Activated CD8-positive, alpha-beta memory T cell treated with anti-CD3 and anti-CD28 coated beads, Interleukin-2, amount 10 ng/mL, durations not matched to agents 7 days and 5 days (primary cell): ENCODE measurements at regions not wholly inside any gene's neighbourhood (a gene's known extent, or its start where the extent isn't known, plus 50 kb on each side); places are given as distances from the start of the nearest gene placed in this dataset.

Experiments used
- ATAC-seq: fragments of 150-1000 bp; cut with Tn5 transposase; one replicate; pipeline ENCODE4 v1.10.0; 2021; ENCODE audit warnings: moderate library complexity
- CTCF ChIA-PET: fragments of 350-600 bp; sonication (Branson Sonifier 250); formaldehyde crosslinking; loops from one replicate; lab custom pipeline; 2021; ENCODE audit warnings: antibody characterized with exemption; lab: Charles Lee
- DNase-seq: peaks from one replicate; pipeline ENCODE4 v3.0.0-alpha.2; 2020
- H3K27ac Mint-ChIP-seq: one replicate; pipeline ENCODE4 v1.8.0; 2021; ENCODE audit warnings: mild to moderate bottlenecking, mixed read lengths
- H3K27me3 Mint-ChIP-seq: one replicate; pipeline ENCODE4 v1.8.0; 2021; ENCODE audit warnings: mixed read lengths
- H3K36me3 Mint-ChIP-seq: one replicate; pipeline ENCODE4 v1.8.0; 2021; ENCODE audit warnings: mild to moderate bottlenecking, mixed read lengths
- H3K4me1 Mint-ChIP-seq: one replicate; pipeline ENCODE4 v1.8.0; 2021; ENCODE audit warnings: mixed read lengths
- H3K4me3 Mint-ChIP-seq: one replicate; pipeline ENCODE4 v1.8.0; 2021; ENCODE audit warnings: mild to moderate bottlenecking, moderate library complexity, mixed read lengths
- H3K9me3 Mint-ChIP-seq: one replicate; pipeline ENCODE4 v1.8.0; 2022; ENCODE audit warnings: low read depth, mixed read lengths

- DNase-seq (no peak), ATAC-seq (no peak)
- no peak overlapping the region for H3K4me3 Mint-ChIP-seq
- CTCF ChIA-PET = no interaction called here
- no peak overlapping the region for H3K27ac Mint-ChIP-seq
- H3K36me3 Mint-ChIP-seq = no peaks in the 10 kb centered on the region
- no peaks in the 10 kb centered on the region for H3K4me1 Mint-ChIP-seq
- H3K27me3 Mint-ChIP-seq = no peaks in the 10 kb centered on the region
- H3K9me3 Mint-ChIP-seq = no peaks in the 10 kb centered on the region
Observed at GRCh38 chr16:5488581-5488980, 391.0 kb upstream of the EEF2KMT start.

- ATAC-seq (no peak), DNase-seq (no peak)
- H3K36me3 Mint-ChIP-seq = no peaks in the 10 kb centered on the region
- no peak overlapping the region for H3K27ac Mint-ChIP-seq
- CTCF ChIA-PET = no interaction called here
- H3K9me3 Mint-ChIP-seq = no peaks in the 10 kb centered on the region
- no peaks in the 10 kb centered on the region for H3K4me1 Mint-ChIP-seq
- no peaks in the 10 kb centered on the region for H3K27me3 Mint-ChIP-seq
- H3K4me3 Mint-ChIP-seq = no peak overlapping the region
Observed at GRCh38 chr16:5487728-5488127, 390.1 kb upstream of the EEF2KMT start.

GRCh38 chr16:5482256-5482655 is 384.7 kb upstream of the EEF2KMT start:
- H3K9me3 Mint-ChIP-seq = no peaks in the 10 kb centered on the region
- H3K4me1 Mint-ChIP-seq = no peaks in the 10 kb centered on the region
- H3K4me3 Mint-ChIP-seq = no peak overlapping the region
- ATAC-seq (no peak), DNase-seq (no peak)
- CTCF ChIA-PET = no interaction called here
- H3K27ac Mint-ChIP-seq = no peak overlapping the region
- no peaks in the 10 kb centered on the region for H3K27me3 Mint-ChIP-seq
- no peaks in the 10 kb centered on the region for H3K36me3 Mint-ChIP-seq

GRCh38 chr16:5480431-5481195 is 383.0 kb upstream of the EEF2KMT start:
- Mint-ChIP-seq H3K4me1 (no peaks in the 10 kb centered on the region), H3K36me3 (no peaks in the 10 kb centered on the region), H3K27me3 (no peaks in the 10 kb centered on the region), H3K4me3 (no peak overlapping the region), H3K27ac (no peak overlapping the region), H3K9me3 (no peaks in the 10 kb centered on the region)
- CTCF ChIA-PET = no interaction called here
- DNase-seq (no peak), ATAC-seq (no peak)

- CTCF ChIA-PET = no interaction called here
Observed at GRCh38 chr16:5479926-5480325, 382.3 kb upstream of the EEF2KMT start.

GRCh38 chr16:5478036-5478435 is 380.4 kb upstream of the EEF2KMT start:
- no peak overlapping the region for H3K27ac Mint-ChIP-seq

More at GRCh38 chr16:5479926-5480325, 382.3 kb upstream of the EEF2KMT start:
- DNase-seq (no peak), ATAC-seq (no peak)
- no peaks in the 10 kb centered on the region for H3K9me3 Mint-ChIP-seq
- no peaks in the 10 kb centered on the region for H3K4me1 Mint-ChIP-seq
- no peak overlapping the region for H3K4me3 Mint-ChIP-seq
- H3K36me3 Mint-ChIP-seq = no peaks in the 10 kb centered on the region
- H3K27me3 Mint-ChIP-seq = no peaks in the 10 kb centered on the region
- no peak overlapping the region for H3K27ac Mint-ChIP-seq

DNA sequence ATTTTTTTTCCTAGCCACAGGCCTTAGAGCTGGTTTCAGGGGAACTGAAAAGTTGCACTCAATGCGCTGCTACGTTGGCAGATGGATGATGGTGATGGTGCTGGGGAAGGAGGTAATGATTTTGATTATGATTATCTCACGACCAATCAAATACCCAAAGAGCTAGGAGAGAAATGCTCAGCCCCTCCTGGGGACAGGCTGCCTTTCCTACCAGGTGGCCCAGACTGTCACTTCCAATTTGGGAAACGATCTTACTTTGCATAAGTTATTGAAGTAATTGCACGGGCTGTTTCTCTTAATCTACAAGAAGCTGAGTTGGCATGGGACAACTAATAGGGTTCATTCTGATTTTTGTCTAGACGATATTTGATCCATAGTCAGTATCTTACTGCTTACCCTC is 379.7 kb upstream of the EEF2KMT start:
- H3K27ac Mint-ChIP-seq = no peak overlapping the region
- H3K36me3 Mint-ChIP-seq = no peaks in the 10 kb centered on the region
- CTCF ChIA-PET = no interaction called here
- ATAC-seq = no peak
- DNase-seq = no peak
- H3K9me3 Mint-ChIP-seq = no peaks in the 10 kb centered on the region
- H3K4me3 Mint-ChIP-seq = no peak overlapping the region
- no peaks in the 10 kb centered on the region for H3K4me1 Mint-ChIP-seq
- H3K27me3 Mint-ChIP-seq = no peaks in the 10 kb centered on the region

More at GRCh38 chr16:5478036-5478435, 380.4 kb upstream of the EEF2KMT start:
- Mint-ChIP-seq H3K9me3 (no peaks in the 10 kb centered on the region), H3K4me1 (no peaks in the 10 kb centered on the region), H3K27me3 (no peaks in the 10 kb centered on the region), H3K4me3 (no peak overlapping the region), H3K36me3 (no peaks in the 10 kb centered on the region)
- ATAC-seq = no peak
- CTCF ChIA-PET = no interaction called here
- DNase-seq = no peak

DNA sequence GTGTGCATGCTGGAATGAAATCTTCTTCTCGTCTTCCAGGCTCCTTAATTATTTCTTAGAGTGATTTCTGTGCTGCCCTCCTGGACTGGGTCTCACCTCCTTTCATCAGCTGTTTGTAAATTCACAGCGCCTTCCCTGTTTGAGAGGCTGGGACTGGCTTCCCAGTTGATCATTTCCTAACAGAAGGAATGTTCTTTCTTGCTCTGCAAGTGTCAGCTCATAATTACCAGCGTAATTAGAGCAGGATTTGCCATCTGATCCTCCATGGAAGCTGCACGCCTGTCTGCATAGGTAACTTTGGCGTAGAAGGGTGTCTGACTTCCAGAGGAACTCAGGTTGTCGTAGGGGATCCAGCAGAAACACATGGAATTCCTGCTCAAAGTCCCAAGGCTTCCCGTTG is 375.0 kb upstream of the EEF2KMT start:
- no peaks in the 10 kb centered on the region for H3K9me3 Mint-ChIP-seq
- no peak overlapping the region for H3K4me3 Mint-ChIP-seq
- CTCF ChIA-PET = no interaction called here
- DNase-seq (no peak), ATAC-seq (no peak)
- H3K36me3 Mint-ChIP-seq = no peaks in the 10 kb centered on the region
- H3K27ac Mint-ChIP-seq = no peak overlapping the region
- no peaks in the 10 kb centered on the region for H3K4me1 Mint-ChIP-seq
- no peaks in the 10 kb centered on the region for H3K27me3 Mint-ChIP-seq

DNA sequence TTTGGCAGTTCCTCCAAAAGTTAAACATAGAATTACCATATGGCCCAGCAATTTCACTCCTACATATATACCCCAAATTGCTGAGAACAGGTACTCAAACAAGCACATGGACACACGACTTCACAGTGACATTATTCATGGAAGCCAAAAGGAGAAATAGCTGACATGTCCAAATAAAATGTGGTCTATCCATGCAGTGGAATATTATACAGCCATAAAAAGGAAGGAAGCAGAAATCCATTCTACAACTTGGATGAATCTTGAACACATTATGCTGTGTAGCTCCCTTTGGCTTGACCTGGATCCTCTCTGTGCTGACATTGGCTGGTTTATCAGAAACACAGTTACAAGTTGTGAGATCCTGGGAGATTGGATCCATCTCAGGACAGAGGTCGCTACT is 370.9 kb upstream of the EEF2KMT start:
- ATAC-seq (no peak), DNase-seq (no peak)
- Mint-ChIP-seq H3K4me1 (no peaks in the 10 kb centered on the region), H3K4me3 (no peak overlapping the region), H3K9me3 (no peaks in the 10 kb centered on the region), H3K27me3 (no peaks in the 10 kb centered on the region), H3K27ac (no peak overlapping the region), H3K36me3 (no peaks in the 10 kb centered on the region)
- CTCF ChIA-PET = no interaction called here

GRCh38 chr16:5467552-5467951 is 370.0 kb upstream of the EEF2KMT start:
- CTCF ChIA-PET = no interaction called here
- Mint-ChIP-seq H3K27ac (no peak overlapping the region), H3K4me1 (no peaks in the 10 kb centered on the region), H3K36me3 (no peaks in the 10 kb centered on the region), H3K9me3 (no peaks in the 10 kb centered on the region), H3K27me3 (no peaks in the 10 kb centered on the region), H3K4me3 (no peak overlapping the region)
- ATAC-seq (no peak), DNase-seq (no peak)

DNA sequence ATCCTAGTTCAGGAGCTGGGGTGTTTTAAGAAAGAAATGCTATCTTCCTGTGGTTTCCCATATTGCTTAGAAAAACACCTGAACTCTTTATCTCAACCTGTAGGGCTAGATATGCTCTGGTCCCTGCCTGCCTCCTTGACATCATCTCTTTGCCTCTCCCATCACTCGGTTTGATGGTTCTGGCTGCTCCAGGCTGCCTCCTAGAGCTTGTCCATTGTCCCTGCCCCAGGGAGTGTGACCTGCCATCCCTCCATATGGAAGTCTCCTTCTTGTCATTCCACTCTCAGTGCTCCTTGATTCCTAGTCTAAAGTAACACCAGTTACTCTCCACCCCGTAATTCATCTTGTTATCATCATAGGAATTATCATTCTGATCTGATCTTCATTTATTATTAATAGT is 369.0 kb upstream of the EEF2KMT start:
- DNase-seq = no peak
- no peaks in the 10 kb centered on the region for H3K36me3 Mint-ChIP-seq
- no peak for ATAC-seq
- H3K27me3 Mint-ChIP-seq = no peaks in the 10 kb centered on the region
- no peaks in the 10 kb centered on the region for H3K9me3 Mint-ChIP-seq
- no peaks in the 10 kb centered on the region for H3K4me1 Mint-ChIP-seq
- no peak overlapping the region for H3K27ac Mint-ChIP-seq
- CTCF ChIA-PET = no interaction called here
- no peak overlapping the region for H3K4me3 Mint-ChIP-seq

GRCh38 chr16:5465714-5466113 is 368.1 kb upstream of the EEF2KMT start:
- H3K4me3 Mint-ChIP-seq = no peak overlapping the region
- CTCF ChIA-PET = no interaction called here
- H3K36me3 Mint-ChIP-seq = no peaks in the 10 kb centered on the region
- H3K4me1 Mint-ChIP-seq = no peaks in the 10 kb centered on the region
- H3K9me3 Mint-ChIP-seq = no peaks in the 10 kb centered on the region
- DNase-seq = no peak
- no peaks in the 10 kb centered on the region for H3K27me3 Mint-ChIP-seq
- no peak overlapping the region for H3K27ac Mint-ChIP-seq
- no peak for ATAC-seq

- H3K36me3 Mint-ChIP-seq = no peaks in the 10 kb centered on the region
- no peaks in the 10 kb centered on the region for H3K9me3 Mint-ChIP-seq
- CTCF ChIA-PET = no interaction called here
- no peak for DNase-seq
- H3K27ac Mint-ChIP-seq = no peak overlapping the region
- H3K4me3 Mint-ChIP-seq = no peak overlapping the region
- no peaks in the 10 kb centered on the region for H3K27me3 Mint-ChIP-seq
- no peak for ATAC-seq
- H3K4me1 Mint-ChIP-seq = no peaks in the 10 kb centered on the region
Observed at GRCh38 chr16:5463820-5464219, 366.2 kb upstream of the EEF2KMT start.

DNA sequence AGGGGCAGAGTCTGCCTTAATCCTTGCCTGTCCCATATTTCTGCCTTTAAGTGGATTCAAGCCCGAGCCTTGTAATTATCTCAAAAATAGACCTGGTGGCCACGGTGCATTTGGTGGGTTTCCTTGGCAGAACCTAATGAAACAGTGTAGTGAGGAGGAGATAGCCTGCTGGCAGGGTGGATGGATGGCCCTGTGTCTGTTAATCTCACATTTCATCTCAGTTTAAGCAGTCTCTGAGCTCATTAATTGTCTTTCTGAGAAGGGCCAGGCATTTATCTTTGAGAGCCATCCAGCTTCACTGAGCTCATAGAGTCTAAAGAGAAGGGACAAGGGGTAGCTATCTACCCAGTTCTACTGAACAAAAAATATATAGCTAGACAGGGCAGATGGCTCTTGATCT is 364.0 kb upstream of the EEF2KMT start:
- CTCF ChIA-PET = no interaction called here

DNA sequence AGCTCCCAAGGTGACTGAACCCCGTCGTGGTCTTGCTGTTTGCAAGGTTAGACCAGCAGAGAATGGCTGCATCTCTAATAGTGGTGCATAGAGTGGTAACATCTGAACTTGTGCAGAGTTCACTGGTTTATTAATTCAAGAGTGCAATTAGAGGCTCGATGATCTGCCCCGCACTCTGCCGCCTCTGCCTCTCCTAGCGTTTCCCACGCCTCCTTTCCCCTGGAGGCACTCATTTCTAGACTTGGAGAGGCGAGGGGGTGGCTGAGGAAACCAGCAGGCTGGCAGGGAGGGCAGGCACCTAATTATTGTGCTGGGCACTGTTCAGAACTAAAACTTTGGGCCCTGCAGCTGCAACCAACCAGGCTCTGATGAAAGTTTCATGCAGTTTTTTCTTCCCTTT is 363.5 kb upstream of the EEF2KMT start:
- H3K9me3 Mint-ChIP-seq = no peaks in the 10 kb centered on the region

More for the DNA sequence above, 364.0 kb upstream of the EEF2KMT start:
- DNase-seq (no peak), ATAC-seq (no peak)
- H3K4me3 Mint-ChIP-seq = no peak overlapping the region
- H3K9me3 Mint-ChIP-seq = no peaks in the 10 kb centered on the region
- H3K36me3 Mint-ChIP-seq = no peaks in the 10 kb centered on the region
- H3K27me3 Mint-ChIP-seq = no peaks in the 10 kb centered on the region
- H3K27ac Mint-ChIP-seq = no peak overlapping the region
- H3K4me1 Mint-ChIP-seq = no peaks in the 10 kb centered on the region

More for the DNA sequence above, 363.5 kb upstream of the EEF2KMT start:
- H3K27ac Mint-ChIP-seq = no peak overlapping the region
- CTCF ChIA-PET = no interaction called here
- H3K27me3 Mint-ChIP-seq = no peaks in the 10 kb centered on the region
- H3K4me3 Mint-ChIP-seq = no peak overlapping the region
- DNase-seq = no peak
- H3K4me1 Mint-ChIP-seq = no peaks in the 10 kb centered on the region
- no peaks in the 10 kb centered on the region for H3K36me3 Mint-ChIP-seq
- no peak for ATAC-seq
